C4-2B (cell line): ENCODE measurements at regions not wholly inside any gene's neighbourhood (a gene's known extent, or its start where the extent isn't known, plus 50 kb on each side); places are given as distances from the start of the nearest gene placed in this dataset.

Source experiments
- ZFX ChIP-seq: fragments of 450-650 bp; IDR thresholded peaks from 2 replicates; pipeline ENCODE4 v1.6.1; 2017
- TF ChIP-seq, protein P1 (sequence below): fragments of 450-650 bp; conservative IDR thresholded peaks from 2 replicates; pipeline ENCODE4 v1.5.1; 2017; ENCODE audit warnings: mild to moderate bottlenecking

DNA sequence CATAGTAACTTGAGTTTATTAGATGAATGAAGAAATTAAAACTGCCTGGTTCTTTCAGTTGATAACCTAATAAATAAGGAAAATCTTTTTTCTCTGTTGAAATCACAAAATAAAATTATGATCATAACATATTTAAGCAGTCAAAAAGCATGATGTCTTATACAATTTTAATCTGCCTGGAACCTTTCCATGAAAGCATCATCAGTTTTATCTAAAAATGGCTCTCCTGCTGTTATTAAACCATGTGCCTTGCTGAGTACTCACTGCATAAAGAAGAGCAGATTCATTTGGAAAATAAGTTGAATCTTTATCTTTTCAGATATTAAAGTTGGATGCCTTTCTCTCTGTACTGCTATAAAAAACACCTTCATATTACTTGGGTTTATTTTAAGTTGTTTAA lies 148.8 kb downstream of the SLC24A2 start:
- TF ChIP-seq, protein P1, sequence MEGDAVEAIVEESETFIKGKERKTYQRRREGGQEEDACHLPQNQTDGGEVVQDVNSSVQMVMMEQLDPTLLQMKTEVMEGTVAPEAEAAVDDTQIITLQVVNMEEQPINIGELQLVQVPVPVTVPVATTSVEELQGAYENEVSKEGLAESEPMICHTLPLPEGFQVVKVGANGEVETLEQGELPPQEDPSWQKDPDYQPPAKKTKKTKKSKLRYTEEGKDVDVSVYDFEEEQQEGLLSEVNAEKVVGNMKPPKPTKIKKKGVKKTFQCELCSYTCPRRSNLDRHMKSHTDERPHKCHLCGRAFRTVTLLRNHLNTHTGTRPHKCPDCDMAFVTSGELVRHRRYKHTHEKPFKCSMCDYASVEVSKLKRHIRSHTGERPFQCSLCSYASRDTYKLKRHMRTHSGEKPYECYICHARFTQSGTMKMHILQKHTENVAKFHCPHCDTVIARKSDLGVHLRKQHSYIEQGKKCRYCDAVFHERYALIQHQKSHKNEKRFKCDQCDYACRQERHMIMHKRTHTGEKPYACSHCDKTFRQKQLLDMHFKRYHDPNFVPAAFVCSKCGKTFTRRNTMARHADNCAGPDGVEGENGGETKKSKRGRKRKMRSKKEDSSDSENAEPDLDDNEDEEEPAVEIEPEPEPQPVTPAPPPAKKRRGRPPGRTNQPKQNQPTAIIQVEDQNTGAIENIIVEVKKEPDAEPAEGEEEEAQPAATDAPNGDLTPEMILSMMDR, result no peak
- TF ChIP-seq ZFX, result no peak
